MCF 10A (cell line): ENCODE measurements at regions not wholly inside any gene's neighbourhood (a gene's known extent, or its start where the extent isn't known, plus 50 kb on each side); places are given as distances from the start of the nearest gene placed in this dataset.

Experiments
- BruUV-seq: library from RNA; stranded (reverse); fragments of 400-500 nt; replicated peaks from 2 replicates; lab custom pipeline; 2021; lab: Mats Ljungman, UMichigan
- CTCF ChIA-PET: fragments of 300-600 bp; sonication (Branson Sonifier 250); formaldehyde crosslinking; extraction: SDS; loops from one replicate; lab custom pipeline; 2021; ENCODE audit warnings: antibody characterized with exemption, inconsistent platforms; lab: Yijun Ruan, JAX
- POLR2A ChIA-PET: fragments of 300-600, 350-650 bp; sonication (Branson Sonifier 250); formaldehyde crosslinking; extraction: SDS; loops from one replicate; lab custom pipeline; 2020; ENCODE audit warnings: antibody characterized with exemption, inconsistent platforms; lab: Yijun Ruan, JAX
- DNase-seq: peaks from one replicate; pipeline ENCODE4 v3.0.0-alpha.2; 2018; ENCODE audit not compliant: unreplicated experiment
- H3K27ac Mint-ChIP-seq: one replicate; pipeline ENCODE4 v1.8.0; 2022; ENCODE audit warnings: mild to moderate bottlenecking, low read depth, mixed read lengths; ENCODE audit not compliant: unreplicated experiment
- H3K27me3 Mint-ChIP-seq: one replicate; pipeline ENCODE4 v1.8.0; 2022; ENCODE audit warnings: mixed read lengths; ENCODE audit not compliant: insufficient read depth, unreplicated experiment
- H3K36me3 Mint-ChIP-seq: one replicate; pipeline ENCODE4 v1.8.0; 2022; ENCODE audit warnings: mild to moderate bottlenecking, moderate library complexity, mixed read lengths; ENCODE audit not compliant: insufficient read depth, unreplicated experiment
- H3K4me1 Mint-ChIP-seq: one replicate; pipeline ENCODE4 v1.8.0; 2022; ENCODE audit warnings: mixed read lengths; ENCODE audit not compliant: insufficient read depth, unreplicated experiment
- H3K4me3 Mint-ChIP-seq: one replicate; pipeline ENCODE4 v1.8.0; 2022; ENCODE audit warnings: mild to moderate bottlenecking, moderate library complexity, mixed read lengths; ENCODE audit not compliant: unreplicated experiment
- H3K9me3 Mint-ChIP-seq: one replicate; pipeline ENCODE4 v1.8.0; 2022; ENCODE audit warnings: mixed read lengths; ENCODE audit not compliant: unreplicated experiment
- CTCF ChIP-seq: fragments of 200-600 bp; IDR thresholded peaks from one replicate; pipeline ENCODE4 v1.8.0; 2022; ENCODE audit warnings: antibody characterized with exemption, mild to moderate bottlenecking; ENCODE audit not compliant: unreplicated experiment
- intact Hi-C: fragments of 100-400 bp; cut with micrococcal nuclease; formaldehyde crosslinking; loops from 2 replicates; pipeline ENCODE4 v1.14.1; 2022

GRCh38 chr18:33924576-33924975, 300.1 kb downstream of the NOL4 start:
- POLR2A ChIA-PET = no interaction called here
- BruUV-seq = no TSS peak
- CTCF ChIA-PET = no interaction called here
- Mint-ChIP-seq H3K36me3 (no peaks in the 10 kb centered on the region), H3K4me3 (no peak overlapping the region), H3K27me3 (no peaks in the 10 kb centered on the region), H3K9me3 (peaks cover 23% of the 10 kb centered on the region), H3K4me1 (no peaks in the 10 kb centered on the region), H3K27ac (no peak overlapping the region)
- intact Hi-C loops = no loop called here
- TF ChIP-seq CTCF = no peak
- DNase-seq = no peak

GRCh38 chr18:33923980-33924379, 300.7 kb downstream of the NOL4 start:
- CTCF ChIA-PET = no interaction called here
- TF ChIP-seq CTCF = no peak
- no TSS peak for BruUV-seq
- POLR2A ChIA-PET = interaction anchor here (0.6 kb wide), 1 partner anchor 17 kb away, joined by 3 read pairs; no protein-coding TSS in a partner anchor
- Mint-ChIP-seq H3K27me3 (no peaks in the 10 kb centered on the region), H3K36me3 (no peaks in the 10 kb centered on the region), H3K27ac (no peak overlapping the region), H3K4me3 (no peak overlapping the region), H3K4me1 (no peaks in the 10 kb centered on the region), H3K9me3 (peaks cover 23% of the 10 kb centered on the region)
- DNase-seq = no peak
- intact Hi-C loops = no loop called here

- ChIA-PET CTCF (no interaction called here), POLR2A (no interaction called here)
- Mint-ChIP-seq H3K27me3 (no peaks in the 10 kb centered on the region), H3K9me3 (peaks cover 45% of the 10 kb centered on the region), H3K36me3 (no peaks in the 10 kb centered on the region), H3K27ac (no peak overlapping the region), H3K4me1 (no peaks in the 10 kb centered on the region), H3K4me3 (no peak overlapping the region)
- DNase-seq = no peak
- TF ChIP-seq CTCF = no peak
- BruUV-seq = no TSS peak
- intact Hi-C loops = no loop called here
Measured at GRCh38 chr18:33918571-33918970, 306.1 kb downstream of the NOL4 start.

GRCh38 chr18:33916200-33916599, 308.5 kb downstream of the NOL4 start:
- intact Hi-C loops = no loop called here
- Mint-ChIP-seq H3K4me1 (no peaks in the 10 kb centered on the region), H3K9me3 (peaks cover 51% of the 10 kb centered on the region), H3K4me3 (no peak overlapping the region), H3K27me3 (no peaks in the 10 kb centered on the region), H3K27ac (no peak overlapping the region), H3K36me3 (no peaks in the 10 kb centered on the region)
- BruUV-seq = no TSS peak
- ChIA-PET CTCF (interaction anchor here (1.1 kb wide), 1 partner anchor 21 kb away, joined by 3 read pairs; no protein-coding TSS in a partner anchor), POLR2A (no interaction called here)
- DNase-seq = no peak
- TF ChIP-seq CTCF = no peak
